Stimulated activated naive CD8-positive, alpha-beta T cell treated with anti-CD3 and anti-CD28 coated beads, Interleukin-15, amount 100 ng/mL, for 72 hours (primary cell): ENCODE measurements at regions not wholly inside any gene's neighbourhood (a gene's known extent, or its start where the extent isn't known, plus 50 kb on each side); places are given as distances from the start of the nearest gene placed in this dataset.

ENCODE experiments used
- ATAC-seq: fragments of 150-1000 bp; cut with Tn5 transposase; 2 replicates; pipeline ENCODE4 v1.10.0; 2021; ENCODE audit warnings: mild to moderate bottlenecking, moderate library complexity
- DNase-seq, 2 donors: peaks; one replicate each; pipeline ENCODE4 v3.0.0; 2021 to 2022
- H3K27ac Mint-ChIP-seq, 2 donors: one replicate each; pipeline ENCODE4 v1.8.0; 2022; ENCODE audit warnings: mild to moderate bottlenecking in 2 of 2, mixed read lengths in 2 of 2, moderate library complexity in 2 of 2
- H3K27me3 Mint-ChIP-seq: one replicate; pipeline ENCODE4 v1.8.0; 2022; ENCODE audit warnings: mixed read lengths
- H3K4me1 Mint-ChIP-seq: one replicate; pipeline ENCODE4 v1.8.0; 2022; ENCODE audit warnings: mild to moderate bottlenecking, mixed read lengths
- H3K4me3 Mint-ChIP-seq, 2 donors: one replicate each; pipeline ENCODE4 v1.8.0; 2022; ENCODE audit warnings: mild to moderate bottlenecking in 2 of 2, mixed read lengths in 2 of 2, moderate library complexity in 1 of 2
- H3K9me3 Mint-ChIP-seq, 2 donors: one replicate each; pipeline ENCODE4 v1.8.0; 2022; ENCODE audit warnings: mixed read lengths in 2 of 2

- Mint-ChIP-seq H3K27me3 (no peaks in the 10 kb centered on the region), H3K9me3 (no peaks in the 10 kb centered on the region), H3K4me1 (no peaks in the 10 kb centered on the region), H3K4me3 (no peak overlapping the region), H3K27ac (no peak overlapping the region)
- ATAC-seq (no peak), DNase-seq (no peak)
These were observed 65.5 kb upstream of the KITLG start for GRCh38 chr12:88645816-88646215.

- Mint-ChIP-seq H3K9me3 (no peaks in the 10 kb centered on the region), H3K27me3 (no peaks in the 10 kb centered on the region), H3K4me1 (no peaks in the 10 kb centered on the region), H3K4me3 (no peak overlapping the region), H3K27ac (no peak overlapping the region)
- ATAC-seq = no peak
- no peak for DNase-seq
These were observed 64.9 kb upstream of the KITLG start for GRCh38 chr12:88644946-88645702.

GRCh38 chr12:88643685-88644084 is 63.4 kb upstream of the KITLG start:
- H3K27ac Mint-ChIP-seq = no peak overlapping the region
- ATAC-seq = no peak
- H3K9me3 Mint-ChIP-seq = no peaks in the 10 kb centered on the region
- no peaks in the 10 kb centered on the region for H3K27me3 Mint-ChIP-seq
- H3K4me3 Mint-ChIP-seq = no peak overlapping the region
- no peaks in the 10 kb centered on the region for H3K4me1 Mint-ChIP-seq
- no peak for DNase-seq

- no peaks in the 10 kb centered on the region for H3K27me3 Mint-ChIP-seq
- H3K9me3 Mint-ChIP-seq = no peaks in the 10 kb centered on the region
- no peak overlapping the region for H3K4me3 Mint-ChIP-seq
- DNase-seq (no peak), ATAC-seq (no peak)
- H3K27ac Mint-ChIP-seq = no peak overlapping the region
- no peaks in the 10 kb centered on the region for H3K4me1 Mint-ChIP-seq
These were observed 62.6 kb upstream of the KITLG start for GRCh38 chr12:88642675-88643431.

- no peak for ATAC-seq
- DNase-seq = no peak
These were observed 58.9 kb upstream of the KITLG start for GRCh38 chr12:88638966-88639760.

GRCh38 chr12:88638388-88638787 is 58.1 kb upstream of the KITLG start:
- no peak overlapping the region for H3K27ac Mint-ChIP-seq
- no peaks in the 10 kb centered on the region for H3K27me3 Mint-ChIP-seq
- H3K9me3 Mint-ChIP-seq = no peaks in the 10 kb centered on the region
- no peak overlapping the region for H3K4me3 Mint-ChIP-seq
- ATAC-seq (no peak), DNase-seq (no peak)
- no peaks in the 10 kb centered on the region for H3K4me1 Mint-ChIP-seq

More at GRCh38 chr12:88638966-88639760, 58.9 kb upstream of the KITLG start:
- no peaks in the 10 kb centered on the region for H3K4me1 Mint-ChIP-seq
- no peaks in the 10 kb centered on the region for H3K27me3 Mint-ChIP-seq
- no peaks in the 10 kb centered on the region for H3K9me3 Mint-ChIP-seq
- H3K27ac Mint-ChIP-seq = no peak overlapping the region
- H3K4me3 Mint-ChIP-seq = no peak overlapping the region

- ATAC-seq (peak; percentile 20), DNase-seq (no peak)
- Mint-ChIP-seq H3K27me3 (no peaks in the 10 kb centered on the region), H3K9me3 (no peaks in the 10 kb centered on the region), H3K27ac (no peak overlapping the region), H3K4me3 (no peak overlapping the region), H3K4me1 (no peaks in the 10 kb centered on the region)
These were observed 53.7 kb upstream of the KITLG start for GRCh38 chr12:88634008-88634407.

- DNase-seq = no peak
- no peak overlapping the region for H3K27ac Mint-ChIP-seq
These were observed 53.0 kb upstream of the KITLG start for GRCh38 chr12:88633312-88633711.

GRCh38 chr12:88630561-88630960 is 50.3 kb upstream of the KITLG start:
- no peaks in the 10 kb centered on the region for H3K27me3 Mint-ChIP-seq
- DNase-seq = no peak
- no peak for ATAC-seq
- H3K27ac Mint-ChIP-seq = no peak overlapping the region
- H3K4me3 Mint-ChIP-seq = no peak overlapping the region
- H3K9me3 Mint-ChIP-seq = no peaks in the 10 kb centered on the region
- H3K4me1 Mint-ChIP-seq = no peaks in the 10 kb centered on the region

More at GRCh38 chr12:88633312-88633711, 53.0 kb upstream of the KITLG start:
- H3K9me3 Mint-ChIP-seq = no peaks in the 10 kb centered on the region
- no peaks in the 10 kb centered on the region for H3K4me1 Mint-ChIP-seq
- no peaks in the 10 kb centered on the region for H3K27me3 Mint-ChIP-seq
- no peak for ATAC-seq
- no peak overlapping the region for H3K4me3 Mint-ChIP-seq
